ENCODE measurements at regions not wholly inside any gene's neighbourhood (a gene's known extent, or its start where the extent isn't known, plus 50 kb on each side); places are given as distances from the start of the nearest gene placed in this dataset.

- DNase-seq = no peak
Observed at GRCh38 chr3:177579419-177579818, 382.1 kb upstream of the TBL1XR1 start.

DNA sequence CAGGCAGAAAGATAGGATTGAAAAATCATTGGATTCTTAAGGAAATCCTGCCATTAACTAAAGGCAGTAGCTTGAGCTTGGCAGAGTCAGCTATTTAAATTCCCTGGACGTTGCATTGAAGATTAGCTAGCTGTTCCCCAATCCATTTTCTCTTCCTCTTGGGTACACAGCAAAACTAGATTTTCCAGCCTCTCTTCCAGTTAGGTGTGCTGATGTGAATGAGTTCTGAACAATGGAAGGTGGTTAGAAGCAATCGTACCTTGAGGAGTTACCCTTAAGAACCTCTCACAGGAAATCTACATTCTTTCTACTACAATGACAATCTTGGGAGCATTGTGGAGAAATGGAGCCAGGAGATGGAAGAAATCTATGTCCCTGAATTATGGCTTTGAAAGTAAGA is 383.2 kb upstream of the TBL1XR1 start:
- no peak for DNase-seq

- no peak for DNase-seq
Observed at GRCh38 chr3:177585271-177585670, 388.0 kb upstream of the TBL1XR1 start.

DNA sequence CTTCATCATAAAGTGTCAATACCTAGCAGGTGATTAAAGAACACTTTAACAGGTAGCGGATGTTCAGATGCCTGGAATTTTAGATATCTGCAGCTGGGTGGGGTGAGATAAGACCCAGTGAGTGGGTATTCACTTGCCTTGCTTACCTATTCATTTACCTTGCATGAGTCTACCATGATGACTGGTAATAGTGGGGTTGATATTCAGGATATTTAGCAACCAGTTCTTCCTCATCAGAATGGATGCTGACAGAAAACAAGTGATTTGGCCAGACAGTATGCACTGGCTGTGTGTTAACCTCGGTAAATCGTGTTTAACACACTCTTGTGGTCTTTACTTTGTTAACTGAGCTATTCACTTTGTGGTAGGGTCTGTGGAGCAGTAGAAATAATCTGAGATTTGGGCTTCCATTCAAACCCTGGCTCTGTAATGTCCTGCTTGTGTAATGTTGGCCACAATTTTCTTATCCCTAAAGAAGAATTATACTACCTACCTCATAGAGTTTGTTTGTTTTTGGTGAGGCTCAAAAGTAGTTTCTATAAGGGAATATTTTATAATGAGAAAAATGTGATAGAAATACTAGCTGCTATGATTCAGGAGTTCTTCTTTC is 391.9 kb upstream of the TBL1XR1 start:
- no peak for DNase-seq

GRCh38 chr3:177589911-177590381 is 392.7 kb upstream of the TBL1XR1 start:
- peak; percentile 26 to 83 (median 81) for DNase-seq

DNA sequence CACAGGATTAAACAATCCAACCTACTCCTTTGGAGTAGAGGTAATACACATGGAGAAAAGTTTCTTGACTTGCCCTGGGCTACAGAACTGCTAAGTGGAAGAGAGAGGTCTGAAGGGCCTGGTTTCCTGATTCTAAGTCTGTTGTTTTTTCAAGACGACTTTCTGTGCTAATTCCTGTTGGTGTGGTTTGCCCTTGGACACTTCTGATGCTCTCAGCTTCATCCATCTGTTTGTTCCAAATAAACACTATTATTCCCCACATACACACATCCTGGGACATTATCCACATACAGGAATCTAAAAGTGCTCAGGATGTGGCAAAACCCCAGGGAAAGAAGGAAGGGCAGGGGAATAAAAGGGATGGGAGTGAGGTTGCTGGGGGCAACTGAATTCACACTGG is 393.5 kb upstream of the TBL1XR1 start:
- no peak for DNase-seq

- DNase-seq = no peak
Observed at GRCh38 chr3:177591379-177591778, 394.1 kb upstream of the TBL1XR1 start.

- DNase-seq = no peak
Observed at GRCh38 chr3:177594096-177594495, 396.8 kb upstream of the TBL1XR1 start.

DNA sequence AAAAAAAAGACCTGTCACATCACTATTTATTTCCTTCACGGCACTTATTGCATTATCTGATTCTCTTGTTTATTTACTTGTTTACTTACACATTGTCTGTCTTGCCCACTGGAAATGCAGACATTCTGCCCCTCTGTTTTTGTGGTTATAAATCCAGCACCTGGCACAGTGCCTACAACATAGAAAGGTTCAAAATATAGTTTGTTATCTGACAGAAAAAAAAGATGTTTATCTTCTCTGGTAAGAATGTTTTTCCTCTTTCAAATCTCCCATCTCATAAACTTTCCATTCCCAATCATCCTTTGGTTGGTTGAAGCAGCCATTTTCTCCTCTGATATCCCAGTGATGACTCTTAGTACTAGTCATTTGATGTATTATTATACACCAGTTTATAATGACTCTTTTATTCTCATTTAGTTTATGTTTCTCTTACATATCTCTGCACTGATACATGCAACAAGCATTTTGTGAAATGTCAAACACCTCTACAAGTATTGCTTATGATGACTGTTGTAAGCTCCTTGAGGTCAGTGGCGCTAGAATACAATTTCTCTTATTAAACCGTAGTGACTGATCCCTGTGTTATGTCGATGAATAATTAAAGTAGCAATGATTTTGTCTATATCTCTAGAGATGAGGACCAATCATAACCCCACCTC is 398.4 kb upstream of the TBL1XR1 start:
- no peak for DNase-seq

DNA sequence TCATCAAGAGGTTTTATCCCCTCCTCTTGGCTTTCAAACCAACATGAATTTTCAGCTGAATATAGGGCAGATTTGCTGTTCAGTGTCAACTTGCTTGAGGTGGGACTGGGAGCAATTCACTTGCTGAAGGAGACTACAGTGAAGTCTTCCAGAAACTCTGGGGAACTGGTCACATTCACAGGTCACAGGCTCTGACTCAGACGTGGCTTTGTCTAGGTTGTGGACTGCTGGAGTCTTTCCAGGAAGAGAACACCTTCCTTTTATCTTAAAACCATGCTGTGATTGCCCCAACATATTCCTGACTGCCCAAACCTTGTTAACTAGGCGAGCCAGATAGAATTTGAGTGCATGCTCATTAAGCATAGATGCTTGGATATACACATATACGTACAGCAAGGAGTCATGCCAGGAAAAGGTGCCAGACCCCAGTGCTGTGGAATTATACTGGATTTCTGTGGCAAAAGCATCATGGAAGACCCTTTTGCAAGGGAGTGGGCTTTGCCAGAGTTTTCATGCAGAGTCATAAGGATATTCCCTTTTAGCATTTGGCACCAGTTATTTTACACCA is 399.1 kb upstream of the TBL1XR1 start:
- DNase-seq = no peak

DNA sequence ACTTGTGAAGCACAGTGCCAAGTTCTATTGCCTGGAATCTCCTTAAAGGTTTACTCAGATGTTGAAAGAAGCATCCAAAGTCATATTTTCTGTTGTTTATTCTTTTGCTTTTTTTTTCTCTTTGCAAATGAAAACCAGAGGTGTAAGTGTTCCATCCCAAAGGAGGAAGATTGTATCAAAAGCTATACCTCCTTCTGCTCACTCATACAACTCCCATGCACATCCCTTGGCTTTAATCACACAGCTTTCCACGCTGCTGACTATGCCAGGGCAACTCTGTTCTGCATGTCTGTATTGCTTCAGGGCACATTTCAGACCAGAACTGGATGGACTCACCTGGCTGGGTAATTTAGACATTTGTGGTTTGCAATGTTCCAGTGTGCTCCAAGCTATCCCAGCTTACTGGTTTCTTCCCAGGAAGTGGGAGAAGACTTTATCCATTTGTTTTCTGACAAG is 399.6 kb upstream of the TBL1XR1 start:
- peak in 2 of 3 experiments; percentile 30 to 49 for DNase-seq

DNA sequence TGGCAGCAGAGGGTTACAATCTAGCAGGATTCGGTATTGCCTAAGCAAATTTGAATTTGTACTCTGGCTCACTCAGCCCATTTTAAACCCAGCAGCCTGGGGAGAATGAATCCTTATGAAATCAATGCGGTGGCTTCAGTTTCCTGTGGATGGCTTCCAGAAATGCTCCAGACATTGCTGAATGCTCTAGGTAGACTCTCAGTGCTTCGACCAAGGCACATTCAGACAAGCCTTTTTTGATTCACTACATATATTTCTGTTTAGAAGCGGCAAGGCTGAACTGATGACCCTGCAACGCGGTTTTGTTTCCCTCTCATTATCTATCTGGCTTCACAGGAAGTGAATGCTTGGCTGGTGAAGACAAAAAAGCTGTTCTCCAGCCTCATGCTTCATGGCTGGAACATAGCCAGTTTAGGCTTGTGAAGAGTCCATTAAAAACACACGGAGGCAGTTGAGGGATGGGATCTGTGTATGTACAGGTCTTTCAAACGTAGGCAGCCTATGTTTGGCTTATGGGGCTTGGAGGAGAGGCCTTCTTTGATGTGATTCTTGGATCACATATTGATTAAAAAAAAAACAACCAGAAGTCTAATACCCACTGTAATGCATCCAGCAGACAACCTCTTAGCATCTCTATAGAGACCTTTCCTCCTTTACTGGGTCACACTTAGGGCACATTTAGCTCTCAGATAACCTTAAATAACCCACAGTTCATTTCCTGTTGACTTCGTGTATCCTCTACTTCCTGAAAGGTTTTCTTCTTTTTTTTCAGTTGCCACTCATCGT is 400.2 kb upstream of the TBL1XR1 start:
- DNase-seq = peak; percentile 31 to 90 (median 74)

DNA sequence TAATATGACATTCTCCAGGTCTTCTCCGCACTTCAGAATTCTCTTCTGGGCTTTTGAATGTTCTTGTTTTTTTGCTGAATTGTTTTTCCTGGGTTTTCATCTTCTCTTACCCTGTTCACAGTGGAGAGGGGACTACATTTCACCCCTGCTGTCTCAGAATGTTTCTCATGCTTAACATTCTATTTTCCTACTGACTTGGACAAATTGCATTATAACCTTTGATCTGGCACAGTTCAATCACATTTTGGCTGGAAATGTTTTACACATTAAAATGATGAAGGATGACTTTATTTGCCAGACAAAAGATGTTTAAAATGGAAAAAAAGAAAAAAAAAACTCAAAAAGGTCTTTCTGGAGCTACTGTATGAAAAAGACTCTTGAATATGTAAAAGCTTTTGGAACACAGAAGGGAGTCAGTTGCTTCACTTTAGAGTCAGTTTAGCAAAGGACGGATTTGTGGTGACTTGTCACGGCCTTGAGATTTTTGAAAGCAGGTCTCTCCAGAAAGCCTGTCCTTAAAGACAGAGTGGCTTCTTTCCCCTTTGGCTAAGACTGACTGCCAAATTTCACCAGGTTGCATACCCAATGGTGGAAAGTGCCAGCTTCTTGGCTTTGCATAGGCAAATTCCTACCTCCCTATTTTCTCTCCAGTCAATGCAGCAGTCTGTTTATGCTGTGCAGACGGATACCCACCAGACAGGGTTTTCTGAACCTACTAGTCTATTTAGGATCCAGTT is 401.0 kb upstream of the TBL1XR1 start:
- DNase-seq = no peak

DNA sequence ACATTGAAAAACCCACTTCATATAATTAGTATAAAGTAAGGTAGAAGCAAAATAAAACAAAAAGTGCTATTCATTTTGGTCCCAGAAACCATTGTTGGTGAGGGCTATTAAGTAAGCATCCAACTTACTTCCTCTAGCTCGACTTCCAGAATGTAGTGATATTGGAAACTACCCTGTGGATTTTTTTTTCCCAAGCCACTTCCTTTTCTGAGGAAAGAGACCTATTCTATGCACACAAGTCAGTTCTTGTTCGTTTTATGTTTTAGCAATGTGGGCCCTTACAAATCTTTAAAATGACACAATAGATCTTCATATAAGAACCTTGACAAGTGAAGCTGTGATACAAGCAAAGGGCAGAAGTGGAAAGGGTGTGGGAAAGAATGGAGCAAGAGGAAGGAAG is 402.0 kb upstream of the TBL1XR1 start:
- no peak for DNase-seq

DNA sequence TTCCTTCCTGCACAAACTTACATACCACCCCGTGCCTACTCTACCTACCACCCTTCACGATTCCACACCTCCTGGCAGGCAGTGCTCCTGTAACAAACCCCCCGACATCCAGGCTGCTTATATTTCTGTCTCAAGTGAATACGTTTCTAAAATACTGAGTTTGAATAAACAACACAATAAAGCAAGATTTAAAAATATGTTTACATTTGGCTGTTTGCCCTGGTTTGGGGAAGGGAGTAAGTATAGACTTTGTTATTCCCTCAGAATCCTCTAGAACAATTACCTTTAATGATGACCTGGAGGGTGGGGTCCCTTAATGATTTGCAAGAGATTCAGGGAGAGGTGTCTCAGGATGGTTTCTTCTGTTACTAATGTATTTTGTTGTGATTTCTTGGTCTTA is 402.6 kb upstream of the TBL1XR1 start:
- DNase-seq = no peak

DNA sequence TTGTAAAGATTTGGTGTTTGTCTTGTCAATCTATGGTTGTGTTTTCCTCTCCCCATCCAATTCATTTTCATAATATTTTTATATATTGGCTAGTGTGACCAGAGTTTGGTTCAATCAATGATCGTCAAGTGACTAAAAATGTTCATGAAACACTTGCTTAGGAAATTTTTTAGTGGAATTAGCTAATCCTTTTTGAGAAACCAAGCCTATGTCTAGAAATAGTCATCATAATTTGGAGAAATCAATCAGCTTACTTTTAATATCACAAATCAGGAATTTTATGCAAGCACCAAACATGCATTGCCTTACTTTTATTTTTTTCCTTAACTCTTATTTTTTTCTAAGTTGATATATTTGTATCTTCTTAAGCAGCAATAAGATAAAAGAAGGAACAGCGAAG is 403.1 kb upstream of the TBL1XR1 start:
- DNase-seq = no peak

- DNase-seq = peak in 1 of 3 experiments; percentile 57
Observed at GRCh38 chr3:177601152-177601551, 403.9 kb upstream of the TBL1XR1 start.

GRCh38 chr3:177602601-177603147 is 405.4 kb upstream of the TBL1XR1 start:
- DNase-seq = peak in 2 of 3 experiments; percentile 45 to 77

DNA sequence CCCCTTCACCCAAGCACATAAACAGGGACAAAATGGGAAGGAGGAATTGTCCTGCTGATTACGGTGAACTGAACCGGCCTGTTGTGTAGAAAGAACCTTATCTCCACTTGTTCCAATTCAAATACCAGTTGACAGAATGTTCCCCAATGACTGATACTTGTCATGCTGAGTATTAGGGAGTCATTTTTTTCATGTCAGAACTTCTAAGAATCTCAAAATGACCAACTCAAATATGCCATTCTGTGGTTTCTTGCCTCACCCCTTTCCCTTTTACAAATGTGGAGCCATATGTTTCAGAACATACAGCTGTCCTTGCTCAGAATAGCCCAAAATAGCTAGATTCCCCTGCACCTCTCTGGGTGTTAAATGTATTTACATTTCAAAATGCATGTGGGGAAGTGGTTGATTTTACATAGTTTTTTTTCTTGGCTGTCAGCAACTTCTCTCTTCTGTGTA is 405.9 kb upstream of the TBL1XR1 start:
- no peak for DNase-seq

- DNase-seq = no peak
Observed at GRCh38 chr3:177604181-177604580, 406.9 kb upstream of the TBL1XR1 start.

GRCh38 chr3:177606891-177607290 is 409.6 kb upstream of the TBL1XR1 start:
- DNase-seq = peak in 2 of 3 experiments; percentile 22 to 58

DNA sequence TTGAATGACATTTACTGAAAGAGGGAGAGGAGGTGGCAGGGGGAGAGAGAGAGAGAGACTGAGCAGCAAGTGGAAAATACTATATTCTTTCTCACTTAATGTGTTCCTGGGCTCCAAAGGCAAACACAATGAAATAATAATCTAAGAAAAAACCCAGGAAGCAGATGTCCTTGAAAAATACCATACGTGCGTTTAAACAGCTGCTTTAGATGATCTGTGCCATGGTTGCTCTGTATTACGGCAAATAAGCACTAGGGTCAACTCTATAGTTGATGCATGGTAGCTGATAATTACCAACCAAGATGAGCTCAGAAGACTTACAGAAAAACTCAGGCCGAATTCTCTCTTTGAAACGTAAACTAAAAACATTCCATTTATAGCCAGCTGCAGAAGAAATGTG is 410.3 kb upstream of the TBL1XR1 start:
- DNase-seq = peak in 2 of 3 experiments; percentile 17 to 70
